ENCODE measurements at regions not wholly inside any gene's neighbourhood (a gene's known extent, or its start where the extent isn't known, plus 50 kb on each side); places are given as distances from the start of the nearest gene placed in this dataset.

DNA sequence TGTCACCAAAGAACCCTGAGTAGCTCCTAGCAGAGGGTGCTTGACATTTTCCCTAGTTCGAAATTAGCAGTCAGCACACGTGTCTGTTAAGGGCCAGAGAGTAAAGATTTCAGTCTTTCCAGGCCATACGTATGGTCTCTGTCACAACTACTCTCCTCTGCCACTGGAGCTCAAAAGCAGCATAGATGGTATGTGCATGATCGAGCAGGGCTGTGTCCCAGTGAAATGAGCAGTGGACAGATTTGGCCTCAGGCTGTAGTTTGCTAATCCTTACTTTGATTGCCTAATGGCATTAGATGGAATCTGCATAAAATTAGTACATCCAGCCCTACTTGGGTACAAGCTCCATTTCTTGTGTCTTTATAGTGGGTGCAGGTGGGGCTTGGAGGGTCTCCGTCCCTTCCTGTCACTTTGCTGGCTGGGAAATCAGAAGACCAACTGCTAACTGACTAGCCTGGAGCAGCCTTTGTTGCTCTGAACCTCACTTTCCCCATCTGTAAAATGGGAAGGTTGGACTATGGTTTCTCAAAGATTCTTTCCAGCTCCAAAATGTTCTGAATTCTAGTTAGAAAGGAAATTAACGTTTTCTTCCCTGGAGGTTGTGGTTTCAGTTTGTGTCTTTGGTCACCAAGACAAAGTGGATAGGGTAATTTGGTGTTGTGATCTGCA lies 108.5 kb downstream of the GLI2 start:
- peaks cover 14 to 20% of the 10 kb centered on the region in 2 donors for H3K27me3 Mint-ChIP-seq
- H3K4me1 Mint-ChIP-seq (ENCODE audit: low read depth in 2 of 2), result no peaks in the 10 kb centered on the region
- H3K36me3 Mint-ChIP-seq, result no peaks in the 10 kb centered on the region
- no peak for DNase-seq (ENCODE audit: low spot score)
- H3K4me3 Mint-ChIP-seq, result no peak overlapping the region
- H3K27ac Mint-ChIP-seq, result no peak overlapping the region
- ATAC-seq, result no peak
- no peaks in the 10 kb centered on the region for H3K9me3 Mint-ChIP-seq

DNA sequence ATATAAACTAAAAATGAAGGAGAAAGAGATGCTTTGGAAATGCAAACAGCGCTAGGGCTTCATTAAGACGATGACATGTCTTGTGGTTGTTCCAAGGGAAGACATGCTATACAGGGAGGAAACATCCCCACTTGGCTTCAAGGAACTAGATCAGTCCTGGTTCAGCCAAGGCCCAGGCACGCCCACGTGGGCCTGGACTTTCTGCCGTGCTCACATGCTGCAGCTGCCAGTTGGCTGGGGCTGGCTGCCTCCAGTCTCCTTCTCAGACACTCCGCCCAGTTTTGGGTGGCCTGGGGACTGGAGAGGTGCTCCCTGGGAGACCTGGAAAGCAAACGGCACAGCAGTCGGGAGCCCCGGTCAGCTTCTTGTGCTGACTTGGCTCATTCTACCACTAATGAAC lies 109.6 kb downstream of the GLI2 start:
- H3K27ac Mint-ChIP-seq, result no peak overlapping the region
- H3K9me3 Mint-ChIP-seq, result no peaks in the 10 kb centered on the region
- no peak overlapping the region for H3K4me3 Mint-ChIP-seq
- H3K27me3 Mint-ChIP-seq, result peaks cover 12 to 14% of the 10 kb centered on the region in 2 donors
- DNase-seq (ENCODE audit: low spot score) (no peak), ATAC-seq (no peak)
- no peaks in the 10 kb centered on the region for H3K4me1 Mint-ChIP-seq (ENCODE audit: low read depth in 2 of 2)
- H3K36me3 Mint-ChIP-seq, result no peaks in the 10 kb centered on the region

DNA sequence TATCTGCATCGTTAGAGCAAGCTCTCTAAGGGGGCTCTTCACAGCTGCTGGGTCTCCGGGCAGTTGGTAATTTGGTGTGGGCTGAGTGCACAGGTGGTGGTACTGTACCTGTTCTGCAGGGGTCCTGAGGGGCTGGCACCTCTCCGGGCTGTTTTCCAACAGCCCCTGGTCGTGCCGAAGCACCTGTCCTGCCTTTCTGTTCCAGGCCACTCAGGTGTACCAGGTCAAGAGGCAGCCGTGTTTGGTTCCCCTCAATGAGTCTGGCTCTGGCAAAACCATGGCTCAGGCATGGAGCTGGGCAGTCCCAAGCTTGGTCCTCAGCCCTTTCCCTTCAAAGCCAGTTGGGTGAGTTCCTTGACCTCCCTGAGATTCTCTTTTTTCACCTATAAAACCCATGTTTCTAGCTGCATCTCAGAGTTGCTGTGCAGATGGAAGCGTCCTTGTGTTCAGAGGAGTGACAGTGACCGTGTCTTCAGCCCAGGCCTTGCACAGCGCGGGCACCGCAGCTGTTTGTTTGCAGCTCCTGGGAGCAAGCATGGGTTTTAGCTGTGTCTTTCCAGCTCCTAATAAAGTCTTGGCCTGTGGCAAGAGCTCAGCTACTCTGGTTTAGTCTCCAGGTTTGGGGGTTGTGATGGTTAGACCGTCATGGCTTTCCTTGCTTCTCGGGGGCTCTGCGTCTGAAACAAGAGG lies 110.9 kb downstream of the GLI2 start:
- Mint-ChIP-seq H3K27me3 (peaks cover 1 to 8% of the 10 kb centered on the region in 2 donors), H3K4me1 (ENCODE audit: low read depth in 2 of 2) (no peaks in the 10 kb centered on the region), H3K9me3 (no peaks in the 10 kb centered on the region), H3K27ac (no peak overlapping the region), H3K4me3 (no peak overlapping the region), H3K36me3 (no peaks in the 10 kb centered on the region)
- ATAC-seq (no peak), DNase-seq (ENCODE audit: low spot score) (peak; percentile 29)

DNA sequence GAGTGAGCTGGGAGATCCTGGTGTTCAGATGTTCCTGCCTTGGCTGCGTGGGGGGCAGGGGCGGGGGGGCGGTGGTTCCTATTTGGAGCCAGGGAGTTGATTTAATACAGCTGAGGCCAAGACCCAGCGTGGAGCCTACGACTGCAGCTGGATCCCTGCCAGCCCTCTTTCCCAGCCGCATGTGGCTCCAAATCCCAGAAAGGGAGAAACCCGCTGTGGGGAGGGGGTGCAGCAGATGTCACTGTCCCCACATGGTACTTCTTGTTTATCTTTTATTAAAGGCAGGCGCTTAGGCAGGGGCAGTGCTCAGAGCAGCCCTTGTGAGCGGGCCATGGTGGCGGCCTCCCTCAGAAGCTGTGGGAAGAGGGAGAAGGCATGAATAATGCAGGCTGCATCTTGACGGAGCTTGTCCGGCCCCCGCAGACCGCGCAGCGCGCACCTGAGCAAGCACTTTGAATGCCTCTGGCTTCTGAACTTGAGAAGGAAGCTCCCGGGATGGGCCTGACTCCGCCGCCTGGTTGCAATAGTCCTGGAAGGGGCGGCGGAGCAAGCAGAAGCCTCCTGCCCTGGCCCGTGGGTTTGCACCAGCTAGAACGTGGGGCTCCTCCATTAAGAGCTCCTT lies 112.1 kb downstream of the GLI2 start:
- H3K27me3 Mint-ChIP-seq, result peaks cover 0 to 5% of the 10 kb centered on the region in 2 donors

DNA sequence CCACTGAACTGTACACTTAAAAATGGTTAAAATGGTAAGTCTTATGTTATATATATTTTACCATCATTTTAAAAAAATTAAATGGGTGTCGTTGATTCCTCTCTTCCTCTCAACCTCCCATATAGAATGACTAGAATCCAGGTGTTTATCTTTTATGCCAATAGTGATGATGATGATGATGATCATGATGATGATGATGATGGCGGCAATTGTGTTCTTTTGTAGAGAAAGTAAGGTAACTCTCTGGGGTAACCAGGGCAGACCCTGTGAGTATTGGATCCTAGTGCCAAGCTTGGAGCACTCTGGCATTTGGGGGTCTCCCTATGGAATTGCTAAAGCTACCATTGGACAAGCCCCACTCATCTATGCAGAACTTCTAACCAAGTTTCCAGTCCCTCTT lies 113.6 kb downstream of the GLI2 start:
- H3K9me3 Mint-ChIP-seq, result no peaks in the 10 kb centered on the region
- H3K27ac Mint-ChIP-seq, result no peak overlapping the region
- ATAC-seq (no peak), DNase-seq (ENCODE audit: low spot score) (peak; percentile 44)
- no peaks in the 10 kb centered on the region for H3K4me1 Mint-ChIP-seq (ENCODE audit: low read depth in 2 of 2)
- no peak overlapping the region for H3K4me3 Mint-ChIP-seq
- H3K36me3 Mint-ChIP-seq, result no peaks in the 10 kb centered on the region
- peaks cover 0 to 2% of the 10 kb centered on the region in 2 donors for H3K27me3 Mint-ChIP-seq

More for the DNA sequence above, 112.1 kb downstream of the GLI2 start:
- ATAC-seq, result no peak
- Mint-ChIP-seq H3K27ac (no peak overlapping the region), H3K4me1 (ENCODE audit: low read depth in 2 of 2) (no peaks in the 10 kb centered on the region), H3K4me3 (no peak overlapping the region), H3K9me3 (no peaks in the 10 kb centered on the region), H3K36me3 (no peaks in the 10 kb centered on the region)
- peak; percentile 34 for DNase-seq (ENCODE audit: low spot score)

DNA sequence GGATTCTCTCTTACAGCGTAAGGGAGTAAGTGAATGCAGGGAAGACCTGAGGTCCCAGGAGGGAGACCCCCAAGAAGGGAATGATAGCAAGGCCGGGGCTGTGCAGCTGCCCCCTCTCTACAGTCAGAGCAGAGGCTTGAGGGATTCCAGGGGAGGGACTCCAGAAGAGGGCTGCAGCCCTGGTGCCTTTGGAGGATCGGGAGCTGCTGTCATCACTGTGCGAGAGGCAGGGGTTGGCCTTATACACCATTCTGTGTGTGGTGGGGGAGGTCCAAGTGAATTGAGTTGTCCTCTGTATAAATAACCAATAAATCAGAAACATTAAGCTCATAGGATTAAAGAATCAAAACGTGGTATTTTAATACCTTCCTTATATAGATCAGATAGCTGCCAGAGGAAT lies 114.9 kb downstream of the GLI2 start:
- peaks cover 0 to 2% of the 10 kb centered on the region in 2 donors for H3K27me3 Mint-ChIP-seq
- no peaks in the 10 kb centered on the region for H3K9me3 Mint-ChIP-seq
- H3K4me3 Mint-ChIP-seq, result no peak overlapping the region
- H3K36me3 Mint-ChIP-seq, result no peaks in the 10 kb centered on the region
- no peak for ATAC-seq
- DNase-seq (ENCODE audit: low spot score), result peak; percentile 52
- no peak overlapping the region for H3K27ac Mint-ChIP-seq
- H3K4me1 Mint-ChIP-seq (ENCODE audit: low read depth in 2 of 2), result no peaks in the 10 kb centered on the region

DNA sequence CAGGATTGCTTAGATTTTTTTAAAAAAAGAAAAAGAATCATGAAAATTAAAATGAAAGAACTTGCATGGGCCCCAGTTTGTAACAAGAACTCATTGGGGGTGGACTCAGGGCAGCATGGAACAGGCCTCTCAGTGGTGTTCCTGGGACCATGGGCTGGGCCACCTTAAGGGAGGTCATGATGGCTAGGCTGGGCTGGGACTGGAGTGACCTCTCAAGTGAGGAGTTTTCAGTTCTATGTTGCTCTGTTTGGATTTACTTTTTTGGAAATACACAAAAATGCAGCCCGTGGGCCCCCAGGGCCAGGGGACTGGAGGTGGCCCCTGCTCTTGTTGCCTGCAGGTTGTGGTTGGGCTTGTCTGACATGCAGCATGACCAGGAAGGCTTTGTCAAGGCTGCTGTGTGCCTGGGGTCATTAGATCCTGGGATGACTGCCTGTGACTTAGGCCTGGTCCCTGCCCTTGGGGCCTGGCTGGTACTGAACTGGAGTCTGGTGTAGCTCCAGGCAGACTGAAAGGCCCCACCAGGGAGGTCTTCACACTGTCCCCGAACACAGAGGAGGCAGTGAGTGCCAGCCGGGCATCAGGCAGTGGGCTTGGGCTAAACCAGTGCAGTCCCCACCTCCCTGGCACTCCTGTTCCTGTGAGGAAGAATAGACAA lies 115.6 kb downstream of the GLI2 start:
- Mint-ChIP-seq H3K4me1 (ENCODE audit: low read depth in 2 of 2) (no peaks in the 10 kb centered on the region), H3K27ac (no peak overlapping the region), H3K36me3 (no peaks in the 10 kb centered on the region), H3K9me3 (no peaks in the 10 kb centered on the region), H3K4me3 (no peak overlapping the region), H3K27me3 (peaks cover 0 to 2% of the 10 kb centered on the region in 2 donors)
- ATAC-seq, result no peak
- DNase-seq (ENCODE audit: low spot score), result peak; percentile 53

DNA sequence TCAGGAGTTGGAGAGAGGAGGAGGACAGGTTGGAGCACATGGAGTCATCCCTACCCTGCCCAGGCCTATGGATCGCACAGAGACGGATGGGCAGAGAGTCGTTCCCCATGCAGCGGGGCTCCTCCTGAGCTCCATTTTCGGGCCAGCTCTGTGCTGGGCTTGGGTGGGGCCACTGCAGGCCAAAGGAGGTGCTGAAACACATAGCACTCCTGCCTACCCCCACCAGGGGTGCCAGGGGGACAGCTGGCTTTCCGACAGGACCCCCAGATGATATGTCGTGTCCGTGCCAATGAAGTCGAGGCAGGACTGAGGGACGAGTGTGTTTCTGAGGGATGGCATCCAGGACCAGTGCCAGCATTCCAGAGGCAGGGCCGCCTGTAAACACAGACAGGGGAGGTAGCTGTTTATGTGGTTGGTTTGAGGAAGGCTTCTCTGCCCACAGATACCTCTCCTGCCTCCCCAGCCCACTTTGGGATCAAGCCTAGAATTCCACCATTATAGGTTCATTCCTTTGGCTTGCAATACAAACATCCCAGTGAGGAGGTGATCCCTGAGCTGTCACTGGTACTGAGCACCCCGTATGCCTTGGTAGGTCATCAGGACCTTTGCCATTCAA lies 116.6 kb downstream of the GLI2 start:
- no peak overlapping the region for H3K4me3 Mint-ChIP-seq

DNA sequence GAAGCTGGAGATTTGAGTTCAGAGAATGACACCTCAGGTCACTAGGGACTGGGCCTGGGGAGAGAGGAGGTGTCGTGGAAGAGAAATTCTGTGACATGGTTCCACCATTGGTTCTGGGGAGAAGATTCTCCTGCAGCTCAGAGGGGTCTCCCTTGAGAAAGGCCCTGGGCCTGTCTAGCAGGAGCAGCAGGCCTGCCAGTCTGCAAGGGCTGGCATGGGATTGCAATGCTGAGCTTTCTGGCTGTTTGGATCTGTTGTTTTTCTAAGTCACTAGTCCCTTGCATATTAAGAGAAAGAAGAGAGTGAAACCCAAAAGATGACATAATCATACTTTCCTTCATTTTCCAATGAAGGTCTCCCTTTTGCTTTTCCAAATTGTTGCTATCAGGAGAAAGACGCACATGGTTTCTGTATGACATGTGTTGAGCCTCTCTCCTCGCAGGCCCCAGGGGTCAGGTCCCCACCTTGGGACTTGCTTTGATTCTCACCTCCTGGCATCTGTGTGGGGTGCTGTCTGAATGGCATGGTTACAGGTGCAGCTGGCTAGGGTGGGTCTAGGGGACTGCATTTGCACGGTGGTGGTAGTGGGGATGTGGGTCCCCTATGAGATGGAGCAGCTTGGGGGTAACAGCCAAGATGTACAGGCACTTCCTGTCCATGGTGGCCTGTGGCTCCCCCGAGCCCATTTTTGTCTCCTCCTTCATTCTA lies 117.8 kb downstream of the GLI2 start:
- DNase-seq (ENCODE audit: low spot score), result peak; percentile 34
- Mint-ChIP-seq H3K36me3 (no peaks in the 10 kb centered on the region), H3K4me1 (ENCODE audit: low read depth in 2 of 2) (no peaks in the 10 kb centered on the region), H3K27me3 (no peaks in the 10 kb centered on the region), H3K4me3 (no peak overlapping the region), H3K9me3 (no peaks in the 10 kb centered on the region), H3K27ac (no peak overlapping the region)
- ATAC-seq, result no peak

More for the DNA sequence above, 116.6 kb downstream of the GLI2 start:
- H3K9me3 Mint-ChIP-seq, result no peaks in the 10 kb centered on the region
- peaks cover 0 to 2% of the 10 kb centered on the region in 2 donors for H3K27me3 Mint-ChIP-seq
- H3K27ac Mint-ChIP-seq, result no peak overlapping the region
- peak; percentile 42 for DNase-seq (ENCODE audit: low spot score)
- peak in 1 of 2 donors; percentile 8 for ATAC-seq
- no peaks in the 10 kb centered on the region for H3K4me1 Mint-ChIP-seq (ENCODE audit: low read depth in 2 of 2)
- no peaks in the 10 kb centered on the region for H3K36me3 Mint-ChIP-seq

DNA sequence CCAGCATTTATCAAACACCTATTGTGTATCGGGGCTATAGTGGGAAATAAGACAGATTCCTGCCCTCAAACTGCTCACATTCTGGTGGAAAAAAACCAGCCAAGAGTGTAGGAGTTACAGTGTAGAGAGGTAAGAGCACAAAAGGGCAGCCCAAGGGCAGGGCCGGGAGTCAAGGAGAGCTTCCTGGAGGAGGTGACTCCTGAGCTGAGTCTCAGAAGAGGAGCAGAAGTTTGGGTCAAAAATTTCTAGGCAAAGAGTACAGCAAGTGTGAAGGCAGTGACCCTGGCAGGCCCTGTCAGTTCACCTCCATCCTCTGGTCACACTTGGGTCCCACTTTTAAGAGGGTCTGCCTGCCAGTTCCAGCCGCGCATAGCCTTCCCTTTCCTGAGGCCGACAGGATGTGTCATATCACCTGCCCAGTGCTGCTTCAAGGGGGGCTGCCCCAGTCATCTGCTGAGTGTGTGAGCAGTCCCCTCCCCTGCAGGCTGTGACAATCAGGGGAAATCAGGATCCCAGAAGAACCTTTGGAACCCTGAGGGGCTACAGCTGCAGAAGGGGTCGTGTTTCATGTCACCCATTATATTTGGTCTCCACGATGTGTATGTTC lies 118.4 kb downstream of the GLI2 start:
- no peak overlapping the region for H3K27ac Mint-ChIP-seq
- DNase-seq (ENCODE audit: low spot score) (peak; percentile 37), ATAC-seq (no peak)
- H3K4me3 Mint-ChIP-seq, result no peak overlapping the region
- no peaks in the 10 kb centered on the region for H3K4me1 Mint-ChIP-seq (ENCODE audit: low read depth in 2 of 2)
- H3K27me3 Mint-ChIP-seq, result no peaks in the 10 kb centered on the region
- H3K36me3 Mint-ChIP-seq, result no peaks in the 10 kb centered on the region
- no peaks in the 10 kb centered on the region for H3K9me3 Mint-ChIP-seq

DNA sequence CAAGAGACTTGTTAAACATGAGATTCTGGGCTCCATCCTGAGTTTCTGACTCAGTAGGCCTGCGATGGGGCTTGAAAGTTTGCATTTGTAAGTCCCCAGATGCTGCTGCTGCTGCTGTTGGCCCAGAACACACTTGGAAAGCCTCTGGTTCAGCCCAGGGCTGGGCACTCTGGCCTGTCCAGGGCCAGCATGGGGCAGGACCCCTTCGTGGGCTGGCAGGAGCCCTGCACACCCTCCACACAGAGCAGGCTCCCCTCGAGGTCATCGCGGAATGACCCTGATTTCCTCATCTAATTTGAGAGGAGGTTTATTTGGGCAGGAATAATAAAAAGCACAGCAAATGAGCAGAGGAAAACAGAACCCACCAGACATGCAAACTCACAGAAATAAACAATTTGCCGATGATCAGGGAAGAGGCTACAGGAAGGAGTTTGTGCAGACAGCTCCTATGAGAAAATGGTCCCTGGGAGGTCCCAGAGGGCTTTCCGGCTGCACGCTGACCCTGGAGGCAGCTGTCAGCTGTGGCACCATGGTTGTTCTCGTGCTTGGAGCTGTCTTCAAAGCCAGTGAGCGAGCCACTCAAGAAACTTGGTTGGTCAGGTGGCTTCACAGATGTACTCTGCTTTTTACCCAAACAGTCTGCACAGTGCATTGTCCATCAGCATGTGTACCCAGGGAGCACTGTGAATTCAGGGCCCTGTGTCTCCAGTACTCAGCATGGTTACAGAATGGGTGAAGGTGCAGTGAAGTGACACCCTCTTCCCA lies 119.3 kb downstream of the GLI2 start:
- peak; percentile 55 for DNase-seq (ENCODE audit: low spot score)
- H3K4me1 Mint-ChIP-seq (ENCODE audit: low read depth in 2 of 2), result no peaks in the 10 kb centered on the region
- no peak overlapping the region for H3K4me3 Mint-ChIP-seq
- no peaks in the 10 kb centered on the region for H3K9me3 Mint-ChIP-seq
- no peaks in the 10 kb centered on the region for H3K36me3 Mint-ChIP-seq
- no peaks in the 10 kb centered on the region for H3K27me3 Mint-ChIP-seq
- no peak for ATAC-seq
- H3K27ac Mint-ChIP-seq, result no peak overlapping the region

DNA sequence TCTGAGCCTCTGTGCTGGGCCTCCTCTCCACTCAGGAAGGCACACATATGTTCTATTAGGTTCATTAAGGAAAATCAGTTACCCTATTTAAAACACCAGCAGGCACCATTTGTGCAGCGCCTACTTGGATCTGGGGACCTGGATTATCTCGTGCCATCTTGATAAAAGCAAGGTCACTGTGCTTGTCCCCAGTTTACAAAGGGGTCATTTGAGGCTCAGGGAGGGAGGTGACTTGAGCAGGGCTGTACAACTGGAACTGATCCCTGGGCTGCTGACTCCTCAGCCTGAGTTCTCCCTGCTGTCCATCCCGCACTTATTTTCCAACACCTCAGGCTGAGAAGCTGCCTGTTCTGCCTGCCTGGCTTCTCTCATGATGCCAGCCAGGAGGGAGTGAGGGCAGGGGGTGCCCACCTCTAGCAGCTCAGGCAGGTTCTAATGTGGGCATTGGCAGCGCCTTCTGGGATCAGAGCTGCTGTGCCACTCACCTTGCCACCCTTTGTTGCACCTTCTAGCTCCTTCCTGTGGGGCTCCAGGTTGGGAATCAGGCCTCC lies 120.3 kb downstream of the GLI2 start:
- DNase-seq (ENCODE audit: low spot score), result peak; percentile 46
- H3K4me3 Mint-ChIP-seq, result no peak overlapping the region

More for the DNA sequence above, 120.3 kb downstream of the GLI2 start:
- no peaks in the 10 kb centered on the region for H3K36me3 Mint-ChIP-seq
- H3K4me1 Mint-ChIP-seq (ENCODE audit: low read depth in 2 of 2), result no peaks in the 10 kb centered on the region
- no peak for ATAC-seq
- no peak overlapping the region for H3K27ac Mint-ChIP-seq
- no peaks in the 10 kb centered on the region for H3K27me3 Mint-ChIP-seq
- H3K9me3 Mint-ChIP-seq, result no peaks in the 10 kb centered on the region
